22Rv1 (cell line): ENCODE measurements at regions not wholly inside any gene's neighbourhood (a gene's known extent, or its start where the extent isn't known, plus 50 kb on each side); places are given as distances from the start of the nearest gene placed in this dataset.

Experiments
- CTCF ChIP-seq: fragments of 450-650 bp; IDR thresholded peaks from 2 replicates; pipeline ENCODE4 v1.5.1; 2017; ENCODE audit warnings: mild to moderate bottlenecking
- ZFX ChIP-seq: fragments of 450-650 bp; IDR thresholded peaks from 2 replicates; pipeline ENCODE4 v1.6.1; 2017; ENCODE audit warnings: antibody characterized with exemption, borderline replicate concordance

- TF ChIP-seq CTCF (no peak), ZFX (no peak)
Measured at GRCh38 chr2:33777786-33778185, 178.7 kb upstream of the FAM98A start.
